Upper lobe of left lung (tissue), 6 donors: ENCODE measurements at regions not wholly inside any gene's neighbourhood (a gene's known extent, or its start where the extent isn't known, plus 50 kb on each side); places are given as distances from the start of the nearest gene placed in this dataset.
"Not testable (repeated sequence)": the region's sequence is repeated elsewhere in the genome, so short reads cannot be mapped to it uniquely, and the experiment has no call there.

ENCODE experiments used
- ATAC-seq, 2 donors: fragments of 200-7000 bp; cut with Tn5 transposase; one replicate each; pipeline ENCODE4 v1.9.1; 2022; ENCODE audit warnings: mild to moderate bottlenecking in 2 of 2, moderate library complexity in 2 of 2; ENCODE audit not compliant: low FRiP score in 2 of 2
- DNase-seq, 2 donors: peaks; one replicate each; pipeline ENCODE4 v3.0.0-alpha.2; 2019 to 2020
- H3K27ac ChIP-seq, 4 donors: fragments of 200-600 bp; sonication (generic); one replicate each; pipeline ENCODE4 v1.5.1; 2016 to 2019
- H3K27me3 ChIP-seq, 4 donors: fragments of 200-600 bp; sonication (generic); one replicate each; pipeline ENCODE4 v1.5.1; 2017 to 2019
- H3K36me3 ChIP-seq, 4 donors: fragments of 200-600 bp; sonication (generic); one replicate each; pipeline ENCODE4 v1.5.1; 2016 to 2019
- H3K4me1 ChIP-seq, 4 donors: fragments of 200-600 bp; sonication (generic); one replicate each; pipeline ENCODE4 v1.5.1; 2018 to 2019
- H3K4me3 ChIP-seq, 4 donors: fragments of 200-600 bp; sonication (generic); one replicate each; pipeline ENCODE4 v1.5.1; 2017 to 2019; ENCODE audit warnings: mild to moderate bottlenecking in 2 of 4, moderate library complexity in 1 of 4
- H3K9me3 ChIP-seq, 4 donors: fragments of 200-600 bp; sonication (generic); one replicate each; pipeline ENCODE4 v1.5.1; 2018 to 2019
- CTCF ChIP-seq, 6 experiments: fragments of 450-650 bp in 4 of 6; fragments of 200-600 bp in 2 of 6; sonication (generic) in 2 of 6; IDR thresholded peaks; one replicate each; pipeline ENCODE4 v1.5.1; 2016 to 2019; ENCODE audit warnings: antibody characterized with exemption in 6 of 6
- EP300 ChIP-seq, 4 donors: sonication (generic); formaldehyde crosslinking; IDR thresholded peaks; one replicate each; pipeline ENCODE4 v1.5.1; 2017; ENCODE audit warnings: antibody characterized with exemption in 4 of 4, control low read depth in 2 of 4
- POLR2A ChIP-seq, 4 donors: fragments of 450-650 bp; IDR thresholded peaks; one replicate each; pipeline ENCODE4 v1.5.1; 2016 to 2017; ENCODE audit warnings: antibody characterized with exemption in 4 of 4, mild to moderate bottlenecking in 2 of 4
- POLR2AphosphoS5 ChIP-seq, 2 donors: sonication (generic); formaldehyde crosslinking; IDR thresholded peaks; one replicate each; pipeline ENCODE4 v1.5.1; 2017; ENCODE audit warnings: antibody characterized with exemption in 2 of 2
- WGBS, 2 donors: methylation state at CpG; one replicate each; pipeline ENCODE4 v1.1.5; 2017 to 2018; 5-methylcytosine and 5-hydroxymethylcytosine counted together
- donor health status: DM: no; HTN: no; CAD: no; lungs with moderate emphysema.
- donor health status: DM: no; HTN: yes; CAD: no; lungs with severe emphysema.

GRCh38 chr4:83734576-83734975, 198.7 kb downstream of the GPAT3 start:
- H3K4me1 ChIP-seq, result no peaks in the 10 kb centered on the region
- no peak for DNase-seq
- no peak overlapping the region for H3K27ac ChIP-seq
- TF ChIP-seq EP300 (IDR thresholded peaks at IDR 0.05), result no peak
- TF ChIP-seq POLR2AphosphoS5 (IDR thresholded peaks at IDR 0.05), result no peak
- no peak for TF ChIP-seq POLR2A (IDR thresholded peaks at IDR 0.05)
- TF ChIP-seq CTCF (IDR thresholded peaks at IDR 0.05), result no peak
- H3K36me3 ChIP-seq, result no peaks in the 10 kb centered on the region
- ATAC-seq, result no peak
- 86 to 93% methylated on average over 3 of the region's 3 CpGs for WGBS, 2 donors
- H3K9me3 ChIP-seq, result no peaks in the 10 kb centered on the region
- H3K27me3 ChIP-seq, result no peaks in the 10 kb centered on the region
- no peak overlapping the region for H3K4me3 ChIP-seq

- no peak for TF ChIP-seq CTCF (IDR thresholded peaks at IDR 0.05)
- TF ChIP-seq POLR2A (IDR thresholded peaks at IDR 0.05), result no peak
- no peak for TF ChIP-seq EP300 (IDR thresholded peaks at IDR 0.05)
- TF ChIP-seq POLR2AphosphoS5 (IDR thresholded peaks at IDR 0.05), result no peak
- H3K27ac ChIP-seq, result no peak overlapping the region
- ATAC-seq (no peak), DNase-seq (no peak)
- WGBS, 2 donors, result 25 to 48% methylated on average over 3 of the region's 3 CpGs
- no peaks in the 10 kb centered on the region for H3K9me3 ChIP-seq
- H3K4me3 ChIP-seq, result no peak overlapping the region
- H3K36me3 ChIP-seq, result no peaks in the 10 kb centered on the region
- no peaks in the 10 kb centered on the region for H3K4me1 ChIP-seq
- no peaks in the 10 kb centered on the region for H3K27me3 ChIP-seq
These were observed 196.3 kb downstream of the GPAT3 start for GRCh38 chr4:83732114-83732635.

- Histone ChIP-seq H3K27ac (no peak overlapping the region), H3K4me1 (no peaks in the 10 kb centered on the region), H3K9me3 (no peaks in the 10 kb centered on the region), H3K27me3 (no peaks in the 10 kb centered on the region), H3K36me3 (no peaks in the 10 kb centered on the region), H3K4me3 (no peak overlapping the region)
- TF ChIP-seq POLR2A (IDR thresholded peaks at IDR 0.05), result no peak
- no peak for TF ChIP-seq CTCF (IDR thresholded peaks at IDR 0.05)
- no peak for TF ChIP-seq EP300 (IDR thresholded peaks at IDR 0.05)
- TF ChIP-seq POLR2AphosphoS5 (IDR thresholded peaks at IDR 0.05), result no peak
- 89 to 92% methylated on average over 3 of the region's 3 CpGs for WGBS, 2 donors
- DNase-seq (peak in 1 of 2 donors; percentile 22), ATAC-seq (no peak)
These were observed 195.7 kb downstream of the GPAT3 start for GRCh38 chr4:83731609-83732008.

- H3K27ac ChIP-seq, H3K4me3 ChIP-seq, H3K9me3 ChIP-seq, H3K4me1 ChIP-seq, DNase-seq, H3K27me3 ChIP-seq, ATAC-seq, H3K36me3 ChIP-seq: not testable (repeated sequence)
- WGBS, 2 donors, result 90 to 92% methylated on average over 3 of the region's 3 CpGs
These were observed 195.1 kb downstream of the GPAT3 start for GRCh38 chr4:83730958-83731357.

GRCh38 chr4:83728191-83728590, 192.3 kb downstream of the GPAT3 start:
- no peak overlapping the region for H3K4me3 ChIP-seq
- no peaks in the 10 kb centered on the region for H3K4me1 ChIP-seq
- TF ChIP-seq POLR2AphosphoS5 (IDR thresholded peaks at IDR 0.05) (no peak), CTCF (IDR thresholded peaks at IDR 0.05) (no peak), EP300 (IDR thresholded peaks at IDR 0.05) (no peak), POLR2A (IDR thresholded peaks at IDR 0.05) (no peak)
- no peak for ATAC-seq
- H3K36me3 ChIP-seq, result no peaks in the 10 kb centered on the region
- no peaks in the 10 kb centered on the region for H3K9me3 ChIP-seq
- DNase-seq, result no peak
- no peaks in the 10 kb centered on the region for H3K27me3 ChIP-seq
- H3K27ac ChIP-seq, result no peak overlapping the region
